ENCODE measurements at regions not wholly inside any gene's neighbourhood (a gene's known extent, or its start where the extent isn't known, plus 50 kb on each side); places are given as distances from the start of the nearest gene placed in this dataset.

GRCh38 chr5:2896371-2897275 lies 145.1 kb upstream of the IRX2 start:
- TF ChIP-seq POLR2A (IDR thresholded peaks at IDR 0.05) (no peak), CTCF (IDR thresholded peaks at IDR 0.05) (no peak)
